OCI-LY1 (cell line): ENCODE measurements at regions not wholly inside any gene's neighbourhood (a gene's known extent, or its start where the extent isn't known, plus 50 kb on each side); places are given as distances from the start of the nearest gene placed in this dataset.

Experiments used
- H2AFZ ChIP-seq: fragments of 200-600 bp; sonication (generic), shearing (Covaris generic); 2 replicates; pipeline ENCODE4 v1.6.0; 2014; ENCODE audit warnings: antibody characterized with exemption, mild to moderate bottlenecking, low read length
- H3F3A ChIP-seq: fragments of 200-600 bp; sonication (generic), shearing (Covaris generic); 2 replicates; pipeline ENCODE4 v1.6.0; 2014; ENCODE audit warnings: mild to moderate bottlenecking, antibody characterized with exemption, low read length, moderate library complexity; ENCODE audit not compliant: insufficient read depth
- H3K27ac ChIP-seq: fragments of 200-600 bp; sonication (generic); 2 replicates; pipeline ENCODE4 v1.5.1; 2014; ENCODE audit warnings: low read length, mixed run types, mild to moderate bottlenecking, low read depth; ENCODE audit not compliant: poor library complexity, severe bottlenecking
- H3K27me3 ChIP-seq: fragments of 200-600 bp; sonication (generic); 2 replicates; pipeline ENCODE4 v1.6.0; 2014; ENCODE audit warnings: antibody characterized with exemption, mild to moderate bottlenecking, low read length, moderate library complexity; ENCODE audit not compliant: insufficient read depth
- H3K36me3 ChIP-seq: fragments of 200-600 bp; sonication (generic); 2 replicates; pipeline ENCODE4 v1.6.1; 2014; ENCODE audit warnings: mild to moderate bottlenecking, antibody characterized with exemption, low read length, moderate library complexity, mixed read lengths; ENCODE audit not compliant: insufficient read depth
- H3K4me1 ChIP-seq: fragments of 200-600 bp; sonication (generic); 2 replicates; pipeline ENCODE4 v1.5.1; 2014; ENCODE audit warnings: mild to moderate bottlenecking, low read length, moderate library complexity; ENCODE audit not compliant: insufficient read depth, severe bottlenecking
- H3K4me2 ChIP-seq: fragments of 200-600 bp; sonication (generic), shearing (Covaris generic); 2 replicates; pipeline ENCODE4 v1.6.1; 2014; ENCODE audit warnings: low read length
- H3K4me3 ChIP-seq: fragments of 200-600 bp; sonication (generic); 2 replicates; pipeline ENCODE4 v1.5.1; 2014; ENCODE audit warnings: low read length, low read depth, mild to moderate bottlenecking, mixed read lengths; ENCODE audit not compliant: poor library complexity, severe bottlenecking
- H3K79me2 ChIP-seq: fragments of 200-600 bp; shearing (Covaris generic); 2 replicates; pipeline ENCODE4 v1.6.1; 2016; ENCODE audit warnings: mixed run types, low read length, mixed read lengths; ENCODE audit not compliant: insufficient read depth
- H3K9ac ChIP-seq: fragments of 200-600 bp; sonication (generic), shearing (Covaris generic); 2 replicates; pipeline ENCODE4 v1.6.1; 2014; ENCODE audit warnings: mild to moderate bottlenecking, low read length, mixed read lengths
- H3K9me2 ChIP-seq: fragments of 200-600 bp; sonication (generic), shearing (Covaris generic); 2 replicates; pipeline ENCODE4 v1.6.1; 2014; ENCODE audit warnings: low read depth, mild to moderate bottlenecking, low read length, mixed read lengths
- H3K9me3 ChIP-seq: fragments of 200-600 bp; shearing (Covaris generic); 2 replicates; pipeline ENCODE4 v1.6.1; 2014; ENCODE audit warnings: low read length, mixed read lengths
- H4K20me1 ChIP-seq: fragments of 200-600 bp; sonication (generic), shearing (Covaris generic); 2 replicates; pipeline ENCODE4 v1.6.0; 2016; ENCODE audit warnings: mild to moderate bottlenecking, low read length; ENCODE audit not compliant: insufficient read depth
- CTCF ChIP-seq: fragments of 200-600 bp; sonication (generic), shearing (Covaris generic); IDR thresholded peaks from 2 replicates; pipeline ENCODE4 v1.5.1; 2017; ENCODE audit warnings: mild to moderate bottlenecking, antibody characterized with exemption, low read length, moderate library complexity, mixed read lengths
- EZH2 ChIP-seq: fragments of 200-600 bp; sonication (generic), shearing (Covaris generic); IDR thresholded peaks from 2 replicates; pipeline ENCODE4 v1.8.0; 2017; ENCODE audit warnings: borderline replicate concordance, mixed run types, mild to moderate bottlenecking, antibody characterized with exemption, low read length, moderate library complexity, mixed read lengths

DNA sequence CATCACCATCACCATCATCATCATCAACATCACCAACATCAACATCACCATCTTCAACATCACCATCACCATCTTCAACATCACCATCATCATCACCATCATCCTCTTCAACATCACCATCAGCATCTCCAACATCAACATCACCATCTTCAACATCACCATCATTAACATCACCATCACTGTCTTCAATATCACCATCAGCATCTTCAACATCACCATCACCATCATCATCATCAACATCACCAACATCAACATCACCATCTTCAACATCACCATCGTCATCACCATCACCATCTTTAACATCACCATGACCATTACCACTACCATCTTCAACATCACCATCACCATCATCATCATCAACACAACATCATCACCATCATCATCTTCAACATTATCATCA lies 267.2 kb downstream of the SP3 start:
- no peak for TF ChIP-seq CTCF
- TF ChIP-seq EZH2, result no peak
- Histone ChIP-seq H3K4me3 (no peak overlapping the region), H3K9me3 (no peaks in the 10 kb centered on the region)

GRCh38 chr2:173705656-173706055 lies 259.5 kb downstream of the SP3 start:
- Histone ChIP-seq H3K4me1 (no peaks in the 10 kb centered on the region), H3K9me2 (no peaks in the 10 kb centered on the region), H3K36me3 (no peaks in the 10 kb centered on the region), H3K27ac (no peak overlapping the region), H4K20me1 (no peaks in the 10 kb centered on the region), H3K9me3 (no peaks in the 10 kb centered on the region), H3K4me3 (no peak overlapping the region), H3K27me3 (no peaks in the 10 kb centered on the region), H3K79me2 (no peaks in the 10 kb centered on the region), H3K4me2 (no peak overlapping the region), H2AFZ (no peak overlapping the region), H3F3A (no peaks in the 10 kb centered on the region), H3K9ac (no peak overlapping the region)
- no peak for TF ChIP-seq EZH2
- no peak for TF ChIP-seq CTCF

More for the DNA sequence above, 267.2 kb downstream of the SP3 start:
- Histone ChIP-seq H3K27ac (no peak overlapping the region), H3K27me3 (no peaks in the 10 kb centered on the region), H3K9me2 (no peaks in the 10 kb centered on the region), H3K79me2 (no peaks in the 10 kb centered on the region), H3K4me2 (no peak overlapping the region), H2AFZ (no peak overlapping the region), H3K4me1 (no peaks in the 10 kb centered on the region), H4K20me1 (no peaks in the 10 kb centered on the region), H3K36me3 (no peaks in the 10 kb centered on the region), H3F3A (no peaks in the 10 kb centered on the region), H3K9ac (no peak overlapping the region)

GRCh38 chr2:173706936-173707335 lies 258.2 kb downstream of the SP3 start:
- no peaks in the 10 kb centered on the region for H3K9me3 ChIP-seq

More at GRCh38 chr2:173706936-173707335, 258.2 kb downstream of the SP3 start:
- Histone ChIP-seq H3K9me2 (no peaks in the 10 kb centered on the region), H2AFZ (no peak overlapping the region), H3K4me1 (no peaks in the 10 kb centered on the region), H3K27me3 (no peaks in the 10 kb centered on the region), H3K27ac (no peak overlapping the region), H3K36me3 (no peaks in the 10 kb centered on the region), H4K20me1 (no peaks in the 10 kb centered on the region), H3K79me2 (no peaks in the 10 kb centered on the region), H3K9ac (no peak overlapping the region), H3K4me2 (no peak overlapping the region), H3F3A (no peaks in the 10 kb centered on the region), H3K4me3 (no peak overlapping the region)
- TF ChIP-seq EZH2 (no peak), CTCF (no peak)
